A549 (cell line): ENCODE measurements at regions not wholly inside any gene's neighbourhood (a gene's known extent, or its start where the extent isn't known, plus 50 kb on each side); places are given as distances from the start of the nearest gene placed in this dataset.

ENCODE experiments used
- ATAC-seq, 2 experiments: fragments of 200-7000 bp in 1 of 2; fragments of >200 bp in 1 of 2; cut with Nextera tagmentation in 1 of 2; cut with Tn5 transposase in 1 of 2; 3 replicates each; pipeline versions ENCODE4 v1.8.0 to v1.9.1; 2018 to 2020; ENCODE audit warnings: mild to moderate bottlenecking in 1 of 2, moderate library complexity in 1 of 2
- CTCF ChIA-PET: fragments of 300-600 bp; sonication (Branson Sonifier 250); formaldehyde crosslinking; extraction: SDS; loops from one replicate; lab custom pipeline; 2021; ENCODE audit warnings: antibody characterized with exemption, inconsistent platforms; lab: Yijun Ruan, JAX
- POLR2A ChIA-PET: fragments of 350-600 bp; formaldehyde crosslinking; extraction: SDS; loops from one replicate; lab custom pipeline; 2021; ENCODE audit warnings: antibody characterized with exemption, inconsistent platforms; lab: Yijun Ruan, JAX
- DNase-seq, 2 experiments: peaks; one replicate each; pipeline versions ENCODE4 v3.0.0 to v3.0.0-alpha.2; 2011 to 2016; ENCODE audit warnings: low read depth in 1 of 2, low spot score in 1 of 2
- FAIRE-seq: peaks from 2 replicates; lab custom pipeline; 2011; peaks lifted over from hg19 to GRCh38; lab: Jason Lieb, UNC
- H3K27ac ChIP-seq, 2 experiments: fragments of >200 bp; sonication (Bioruptor Twin); formaldehyde crosslinking; 3 replicates each; pipeline ENCODE4 v1.5.1; 2016 to 2017
- H3K4me1 ChIP-seq: fragments of >200 bp; sonication (Bioruptor Twin); formaldehyde crosslinking; 3 replicates; pipeline ENCODE4 v1.6.1; 2016
- H3K4me2 ChIP-seq: fragments of >200 bp; sonication (Bioruptor Twin); formaldehyde crosslinking; 3 replicates; pipeline ENCODE4 v1.6.1; 2016
- H3K4me3 ChIP-seq: fragments of >200 bp; sonication (Bioruptor Twin); formaldehyde crosslinking; 3 replicates; pipeline ENCODE4 v1.5.1; 2016
- H3K9me3 ChIP-seq: fragments of >200 bp; sonication (Bioruptor Twin); formaldehyde crosslinking; 3 replicates; pipeline ENCODE4 v1.6.1; 2016
- CEBPB ChIP-seq, 2 experiments: fragments of >200 bp in 1 of 2; sonication (Bioruptor Twin) in 1 of 2; formaldehyde crosslinking in 1 of 2; IDR thresholded peaks; 2 replicates each; pipeline ENCODE4 v1.6.1; 2012 to 2016
- CHD2 ChIP-seq: fragments of 150-350 bp; IDR thresholded peaks from 2 replicates; pipeline ENCODE4 v1.6.1; 2014; ENCODE audit warnings: low read length; ENCODE audit not compliant: partially characterized antibody
- CHD4 ChIP-seq: fragments of 200-600 bp; sonication (generic); IDR thresholded peaks from 2 replicates; pipeline ENCODE4 v1.6.1; 2016; ENCODE audit warnings: antibody characterized with exemption, mild to moderate bottlenecking, borderline replicate concordance
- CTCF ChIP-seq: fragments of >200 bp; sonication (Bioruptor Twin); formaldehyde crosslinking; IDR thresholded peaks from 3 replicates; pipeline ENCODE4 v1.5.1; 2016
- EHMT2 ChIP-seq: fragments of 200-600 bp; sonication (generic); IDR thresholded peaks from 2 replicates; pipeline ENCODE4 v1.6.1; 2016; ENCODE audit warnings: antibody characterized with exemption, low read depth, mild to moderate bottlenecking, moderate library complexity
- ESRRA ChIP-seq: fragments of 150-350 bp; IDR thresholded peaks from 2 replicates; pipeline ENCODE4 v1.6.1; 2014; ENCODE audit warnings: mild to moderate bottlenecking, low read length, borderline replicate concordance
- FOSB ChIP-seq: fragments of 250-450 bp; sonication (Bioruptor Pico); IDR thresholded peaks from 2 replicates; pipeline ENCODE4 v1.5.0; 2020; ENCODE audit warnings: mild to moderate bottlenecking, moderate library complexity
- HDAC2 ChIP-seq: fragments of 200-600 bp; sonication (generic); IDR thresholded peaks from 2 replicates; pipeline ENCODE4 v1.6.1; 2016
- HEYL ChIP-seq: fragments of 250-450 bp; sonication (Bioruptor Pico); IDR thresholded peaks from 2 replicates; pipeline ENCODE4 v1.8.0; 2021; ENCODE audit warnings: mild to moderate bottlenecking, moderate library complexity
- HOXB13 ChIP-seq: fragments of 250-450 bp; sonication (Bioruptor Pico); IDR thresholded peaks from 2 replicates; pipeline ENCODE4 v1.5.0; 2020; ENCODE audit warnings: low read depth, mild to moderate bottlenecking, moderate library complexity
- HOXB5 ChIP-seq: fragments of 250-450 bp; sonication (Bioruptor Pico); IDR thresholded peaks from 2 replicates; pipeline ENCODE4 v1.5.0; 2020; ENCODE audit warnings: mild to moderate bottlenecking, moderate library complexity
- MAFK ChIP-seq: fragments of 450-650 bp; IDR thresholded peaks from 2 replicates; pipeline ENCODE4 v1.6.1; 2014; ENCODE audit not compliant: partially characterized antibody
- MAX ChIP-seq: IDR thresholded peaks from 2 replicates; pipeline ENCODE4 v1.6.1; 2012
- NFE2L2 ChIP-seq: fragments of 150-350 bp; conservative IDR thresholded peaks from 2 replicates; pipeline ENCODE4 v1.6.1; 2014; ENCODE audit warnings: low read length
- NPAS2 ChIP-seq: fragments of 250-450 bp; sonication (Bioruptor Pico); IDR thresholded peaks from 2 replicates; pipeline ENCODE4 v1.8.0; 2022; ENCODE audit warnings: mild to moderate bottlenecking, moderate library complexity, borderline replicate concordance
- NR3C1 ChIP-seq: fragments of >200 bp; sonication (Bioruptor Twin); formaldehyde crosslinking; IDR thresholded peaks from 3 replicates; pipeline ENCODE4 v1.6.1; 2017
- PHF8 ChIP-seq: fragments of 200-600 bp; sonication (generic); IDR thresholded peaks from 2 replicates; pipeline ENCODE4 v1.6.1; 2016; ENCODE audit warnings: low read depth, mild to moderate bottlenecking, antibody characterized with exemption, moderate library complexity, borderline replicate concordance
- POLR2A ChIP-seq: IDR thresholded peaks from 2 replicates; pipeline ENCODE4 v1.6.1; 2012; ENCODE audit warnings: mild to moderate bottlenecking, low read length
- RAD21 ChIP-seq, 2 experiments: fragments of >200 bp in 1 of 2; sonication (Bioruptor Twin) in 1 of 2; formaldehyde crosslinking in 1 of 2; IDR thresholded peaks in 1 of 2; conservative IDR thresholded peaks in 1 of 2; 2 replicates in 1 of 2; 3 replicates in 1 of 2; pipeline ENCODE4 v1.6.1; 2012 to 2018; ENCODE audit warnings: inconsistent platforms in 1 of 2
- RCOR1 ChIP-seq: fragments of 150-350 bp; IDR thresholded peaks from 2 replicates; pipeline ENCODE4 v1.6.1; 2014; ENCODE audit warnings: antibody characterized with exemption, low read length, low read depth
- REST ChIP-seq: fragments of 200-600 bp; sonication (generic); IDR thresholded peaks from 2 replicates; pipeline ENCODE4 v1.6.1; 2016; ENCODE audit warnings: antibody characterized with exemption, mild to moderate bottlenecking, moderate library complexity
- SMC3 ChIP-seq: fragments of >200 bp; sonication (Bioruptor Twin); formaldehyde crosslinking; IDR thresholded peaks from 3 replicates; pipeline ENCODE4 v1.6.1; 2018; ENCODE audit warnings: inconsistent platforms
- TP53 ChIP-seq: fragments of 250-450 bp; sonication (Bioruptor Pico); IDR thresholded peaks from 2 replicates; pipeline ENCODE4 v1.5.0; 2021; ENCODE audit warnings: mild to moderate bottlenecking, moderate library complexity
- ZFP36 ChIP-seq: fragments of 450-650 bp; IDR thresholded peaks from 2 replicates; pipeline ENCODE4 v1.6.1; 2014; ENCODE audit warnings: borderline replicate concordance; ENCODE audit not compliant: partially characterized antibody
- WGBS: methylation state at CpG from one replicate; pipeline ENCODE4 v1.1.6; 2017; ENCODE audit errors: missing lambda C conversion rate; 5-methylcytosine and 5-hydroxymethylcytosine counted together
- TF ChIP-seq, protein P1 (sequence below): fragments of 150-350 bp; IDR thresholded peaks from 2 replicates; pipeline ENCODE4 v1.6.1; 2014; ENCODE audit warnings: low read depth, mild to moderate bottlenecking, low read length
- TF ChIP-seq, protein P2 (sequence below): fragments of 250-450 bp; sonication (Bioruptor Pico); IDR thresholded peaks from 2 replicates; pipeline ENCODE4 v1.5.0; 2020; ENCODE audit warnings: low read depth, mild to moderate bottlenecking, moderate library complexity
- TF ChIP-seq, protein P3 (sequence below): IDR thresholded peaks from 2 replicates; pipeline ENCODE4 v1.6.1; 2012; ENCODE audit warnings: low read depth, borderline replicate concordance

- no peak for TF ChIP-seq EHMT2
- no peak for TF ChIP-seq POLR2A
- no peak for TF ChIP-seq HDAC2
- no peak for TF ChIP-seq HOXB13
- TF ChIP-seq CTCF, result no peak
- TF ChIP-seq, protein P1, sequence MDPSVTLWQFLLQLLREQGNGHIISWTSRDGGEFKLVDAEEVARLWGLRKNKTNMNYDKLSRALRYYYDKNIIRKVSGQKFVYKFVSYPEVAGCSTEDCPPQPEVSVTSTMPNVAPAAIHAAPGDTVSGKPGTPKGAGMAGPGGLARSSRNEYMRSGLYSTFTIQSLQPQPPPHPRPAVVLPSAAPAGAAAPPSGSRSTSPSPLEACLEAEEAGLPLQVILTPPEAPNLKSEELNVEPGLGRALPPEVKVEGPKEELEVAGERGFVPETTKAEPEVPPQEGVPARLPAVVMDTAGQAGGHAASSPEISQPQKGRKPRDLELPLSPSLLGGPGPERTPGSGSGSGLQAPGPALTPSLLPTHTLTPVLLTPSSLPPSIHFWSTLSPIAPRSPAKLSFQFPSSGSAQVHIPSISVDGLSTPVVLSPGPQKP, result no peak
- TF ChIP-seq ESRRA, result no peak
- no peak for TF ChIP-seq RAD21 (conservative IDR thresholded peaks at IDR 0.05 in 1 of 2, IDR thresholded peaks at IDR 0.05 in 1 of 2)
These were observed 90.8 kb upstream of the COX10 start (continued) for GRCh38 chr17:13978478-13978877.

- H3K4me3 ChIP-seq, result no peak overlapping the region
- no peaks in the 10 kb centered on the region for H3K9me3 ChIP-seq
- FAIRE-seq, result no peak
- 21% methylated on average over 3 of the region's 3 CpGs for WGBS
- POLR2A ChIA-PET, result no interaction called here
- no peak overlapping the region for H3K27ac ChIP-seq
- TF ChIP-seq ZFP36 (no peak), MAFK (no peak), NR3C1 (no peak), EHMT2 (no peak), POLR2A (no peak), PHF8 (no peak)
- TF ChIP-seq, protein P2, sequence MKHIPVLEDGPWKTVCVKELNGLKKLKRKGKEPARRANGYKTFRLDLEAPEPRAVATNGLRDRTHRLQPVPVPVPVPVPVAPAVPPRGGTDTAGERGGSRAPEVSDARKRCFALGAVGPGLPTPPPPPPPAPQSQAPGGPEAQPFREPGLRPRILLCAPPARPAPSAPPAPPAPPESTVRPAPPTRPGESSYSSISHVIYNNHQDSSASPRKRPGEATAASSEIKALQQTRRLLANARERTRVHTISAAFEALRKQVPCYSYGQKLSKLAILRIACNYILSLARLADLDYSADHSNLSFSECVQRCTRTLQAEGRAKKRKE (CRISPR knock-in tag), result no peak
- TF ChIP-seq, all 56 proteins: peak for 0
- ATAC-seq (no peak), DNase-seq (no peak)
- H3K4me2 ChIP-seq, result no peak overlapping the region
- no peaks in the 10 kb centered on the region for H3K4me1 ChIP-seq
- CTCF ChIA-PET, result interaction anchor here (0.7 to 1.6 kb wide), 3 partner anchors 9 to 1060 kb away, joined by 3 to 4 read pairs (median 4); no protein-coding TSS in a partner anchor
These were observed 87.4 kb upstream of the COX10 start for GRCh38 chr17:13981881-13982280.

GRCh38 chr17:13984956-13985355, 84.3 kb upstream of the COX10 start:
- CTCF ChIA-PET, result interaction anchor here (0.9 to 1.1 kb wide), 2 partner anchors 16 to 19 kb away, joined by 3 read pairs; no protein-coding TSS in a partner anchor
- TF ChIP-seq NR3C1 (no peak), CHD2 (no peak), TP53 (CRISPR knock-in tag) (no peak), FOSB (no peak), CHD4 (no peak), MAX (no peak), SMC3 (no peak), HEYL (CRISPR knock-in tag) (no peak), NPAS2 (no peak), NFE2L2 (no peak), REST (no peak), ESRRA (no peak), CEBPB (IDR thresholded peaks at IDR 0.05) (no peak), HOXB5 (CRISPR knock-in tag) (no peak), RCOR1 (no peak)
- TF ChIP-seq, protein P3, sequence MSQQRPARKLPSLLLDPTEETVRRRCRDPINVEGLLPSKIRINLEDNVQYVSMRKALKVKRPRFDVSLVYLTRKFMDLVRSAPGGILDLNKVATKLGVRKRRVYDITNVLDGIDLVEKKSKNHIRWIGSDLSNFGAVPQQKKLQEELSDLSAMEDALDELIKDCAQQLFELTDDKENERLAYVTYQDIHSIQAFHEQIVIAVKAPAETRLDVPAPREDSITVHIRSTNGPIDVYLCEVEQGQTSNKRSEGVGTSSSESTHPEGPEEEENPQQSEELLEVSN, result no peak
- Histone ChIP-seq H3K27ac (no peak overlapping the region), H3K4me2 (no peak overlapping the region), H3K9me3 (no peaks in the 10 kb centered on the region), H3K4me3 (no peak overlapping the region), H3K4me1 (no peaks in the 10 kb centered on the region)
- POLR2A ChIA-PET, result no interaction called here
- WGBS, result 61% methylated on average over 6 of the region's 6 CpGs
- no peak for ATAC-seq
- no peak for DNase-seq
- no peak for FAIRE-seq
